Upper lobe of left lung (tissue), 4 donors: ENCODE measurements at regions not wholly inside any gene's neighbourhood (a gene's known extent, or its start where the extent isn't known, plus 50 kb on each side); places are given as distances from the start of the nearest gene placed in this dataset.

Experiments
- CTCF ChIP-seq, 6 experiments: fragments of 450-650 bp in 4 of 6; fragments of 200-600 bp in 2 of 6; sonication (generic) in 2 of 6; IDR thresholded peaks; one replicate each; pipeline ENCODE4 v1.5.1; 2016 to 2019; ENCODE audit warnings: antibody characterized with exemption in 6 of 6
- EP300 ChIP-seq, 4 donors: sonication (generic); formaldehyde crosslinking; IDR thresholded peaks; one replicate each; pipeline ENCODE4 v1.5.1; 2017; ENCODE audit warnings: antibody characterized with exemption in 4 of 4, control low read depth in 2 of 4
- POLR2A ChIP-seq, 4 donors: fragments of 450-650 bp; IDR thresholded peaks; one replicate each; pipeline ENCODE4 v1.5.1; 2016 to 2017; ENCODE audit warnings: antibody characterized with exemption in 4 of 4, mild to moderate bottlenecking in 2 of 4
- POLR2AphosphoS5 ChIP-seq, 2 donors: sonication (generic); formaldehyde crosslinking; IDR thresholded peaks; one replicate each; pipeline ENCODE4 v1.5.1; 2017; ENCODE audit warnings: antibody characterized with exemption in 2 of 2

GRCh38 chr2:79248776-79249175 is 89.2 kb upstream of the REG3A start:
- TF ChIP-seq CTCF (IDR thresholded peaks at IDR 0.05) (no peak), POLR2AphosphoS5 (IDR thresholded peaks at IDR 0.05) (no peak), EP300 (IDR thresholded peaks at IDR 0.05) (no peak), POLR2A (IDR thresholded peaks at IDR 0.05) (no peak)
